ENCODE measurements at regions not wholly inside any gene's neighbourhood (a gene's known extent, or its start where the extent isn't known, plus 50 kb on each side); places are given as distances from the start of the nearest gene placed in this dataset.

- TF ChIP-seq CTCF (conservative IDR thresholded peaks at IDR 0.05; ENCODE audit: low read depth, low read length), result no peak
- no peak for TF ChIP-seq EZH2phosphoT487 (IDR thresholded peaks at IDR 0.05; ENCODE audit: borderline replicate concordance, low read length)
- TF ChIP-seq EZH2 (IDR thresholded peaks at IDR 0.05; ENCODE audit: low read length, unreplicated experiment), result no peak
These were observed 190.0 kb upstream of the SPRY2 start for GRCh38 chr13:80530902-80531301.
